ENCODE measurements at regions not wholly inside any gene's neighbourhood (a gene's known extent, or its start where the extent isn't known, plus 50 kb on each side); places are given as distances from the start of the nearest gene placed in this dataset.

DNA sequence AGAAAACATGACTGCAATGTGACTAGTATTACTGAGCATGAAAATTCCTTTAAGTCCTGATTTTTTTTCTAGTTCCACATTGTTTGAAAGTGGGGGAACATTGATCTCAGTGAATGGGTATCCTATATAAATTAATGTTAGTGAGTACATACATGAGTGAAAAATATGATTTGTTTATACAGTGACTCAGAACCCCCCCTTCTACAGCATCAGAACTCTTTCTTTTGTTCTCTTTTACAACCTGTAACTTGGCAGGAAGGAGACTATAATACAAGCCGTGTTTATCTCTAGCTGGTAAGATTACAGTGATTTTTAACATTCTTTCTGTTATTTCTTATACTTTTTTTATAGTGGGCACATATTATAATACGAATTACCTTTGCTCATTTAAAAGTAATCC is 384.7 kb downstream of the PDCD6IP start:
- no peaks in the 10 kb centered on the region for H3K36me3 ChIP-seq (replicated peaks)
- DNase-seq: no peak
- H3K27me3 ChIP-seq (replicated peaks): no peaks in the 10 kb centered on the region
- H3K4me3 ChIP-seq (ENCODE audit: low read depth, low read length): no peak overlapping the region
- in situ Hi-C loops (cut with HindIII; ENCODE audit: low pct_ligation_motif_present, low sequenced_read_pairs): no loop called here
- TF ChIP-seq, protein P1, sequence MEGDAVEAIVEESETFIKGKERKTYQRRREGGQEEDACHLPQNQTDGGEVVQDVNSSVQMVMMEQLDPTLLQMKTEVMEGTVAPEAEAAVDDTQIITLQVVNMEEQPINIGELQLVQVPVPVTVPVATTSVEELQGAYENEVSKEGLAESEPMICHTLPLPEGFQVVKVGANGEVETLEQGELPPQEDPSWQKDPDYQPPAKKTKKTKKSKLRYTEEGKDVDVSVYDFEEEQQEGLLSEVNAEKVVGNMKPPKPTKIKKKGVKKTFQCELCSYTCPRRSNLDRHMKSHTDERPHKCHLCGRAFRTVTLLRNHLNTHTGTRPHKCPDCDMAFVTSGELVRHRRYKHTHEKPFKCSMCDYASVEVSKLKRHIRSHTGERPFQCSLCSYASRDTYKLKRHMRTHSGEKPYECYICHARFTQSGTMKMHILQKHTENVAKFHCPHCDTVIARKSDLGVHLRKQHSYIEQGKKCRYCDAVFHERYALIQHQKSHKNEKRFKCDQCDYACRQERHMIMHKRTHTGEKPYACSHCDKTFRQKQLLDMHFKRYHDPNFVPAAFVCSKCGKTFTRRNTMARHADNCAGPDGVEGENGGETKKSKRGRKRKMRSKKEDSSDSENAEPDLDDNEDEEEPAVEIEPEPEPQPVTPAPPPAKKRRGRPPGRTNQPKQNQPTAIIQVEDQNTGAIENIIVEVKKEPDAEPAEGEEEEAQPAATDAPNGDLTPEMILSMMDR (IDR thresholded peaks at IDR 0.05; ENCODE audit: low read depth, low read length, missing control alignments): no peak
- H3K27ac ChIP-seq: no peak overlapping the region

GRCh38 chr3:34183611-34184340 is 385.3 kb downstream of the PDCD6IP start:
- Histone ChIP-seq H3K4me3 (ENCODE audit: low read depth, low read length) (no peak overlapping the region), H3K27me3 (replicated peaks) (no peaks in the 10 kb centered on the region), H3K36me3 (replicated peaks) (no peaks in the 10 kb centered on the region), H3K27ac (no peak overlapping the region)
- TF ChIP-seq, protein P1 (IDR thresholded peaks at IDR 0.05; ENCODE audit: low read depth, low read length, missing control alignments): no peak
- no peak for DNase-seq
- in situ Hi-C loops (cut with HindIII; ENCODE audit: low pct_ligation_motif_present, low sequenced_read_pairs): no loop called here

DNA sequence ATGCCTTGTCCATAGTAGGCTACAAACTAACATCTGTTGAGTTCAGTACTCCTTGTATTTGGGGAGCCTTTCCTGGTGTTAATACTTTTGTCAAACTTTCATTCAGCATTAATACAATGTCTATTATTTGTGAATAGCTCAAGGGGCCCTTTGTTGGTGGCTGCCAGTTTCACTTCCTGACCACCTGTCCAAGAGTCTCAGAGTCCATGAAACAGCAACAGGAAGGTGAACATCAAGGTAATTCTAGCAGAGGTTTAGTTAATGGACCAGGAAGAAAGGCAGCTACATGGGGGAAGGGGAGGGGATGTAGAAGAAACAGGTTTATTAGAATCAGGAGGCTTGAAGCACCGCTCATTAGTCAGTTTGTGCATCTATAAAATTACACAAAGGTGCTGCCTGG is 386.9 kb downstream of the PDCD6IP start:
- H3K27ac ChIP-seq: no peak overlapping the region
- DNase-seq: no peak
- in situ Hi-C loops (cut with HindIII; ENCODE audit: low pct_ligation_motif_present, low sequenced_read_pairs): no loop called here
- no peaks in the 10 kb centered on the region for H3K36me3 ChIP-seq (replicated peaks)
- no peaks in the 10 kb centered on the region for H3K27me3 ChIP-seq (replicated peaks)
- TF ChIP-seq, protein P1 (IDR thresholded peaks at IDR 0.05; ENCODE audit: low read depth, low read length, missing control alignments): no peak
- H3K4me3 ChIP-seq (ENCODE audit: low read depth, low read length): no peak overlapping the region

GRCh38 chr3:34189133-34189532 is 390.7 kb downstream of the PDCD6IP start:
- TF ChIP-seq, protein P1 (IDR thresholded peaks at IDR 0.05; ENCODE audit: low read depth, low read length, missing control alignments): no peak
- no peak overlapping the region for H3K27ac ChIP-seq
- H3K27me3 ChIP-seq (replicated peaks): no peaks in the 10 kb centered on the region
- no peak for DNase-seq
- no peak overlapping the region for H3K4me3 ChIP-seq (ENCODE audit: low read depth, low read length)
- in situ Hi-C loops (cut with HindIII; ENCODE audit: low pct_ligation_motif_present, low sequenced_read_pairs): no loop called here
- H3K36me3 ChIP-seq (replicated peaks): no peaks in the 10 kb centered on the region

- H3K27ac ChIP-seq: no peak overlapping the region
- in situ Hi-C loops (cut with HindIII; ENCODE audit: low pct_ligation_motif_present, low sequenced_read_pairs): no loop called here
- TF ChIP-seq, protein P1 (IDR thresholded peaks at IDR 0.05; ENCODE audit: low read depth, low read length, missing control alignments): no peak
- H3K27me3 ChIP-seq (replicated peaks): no peaks in the 10 kb centered on the region
- H3K36me3 ChIP-seq (replicated peaks): no peaks in the 10 kb centered on the region
- DNase-seq: no peak
- H3K4me3 ChIP-seq (ENCODE audit: low read depth, low read length): no peak overlapping the region
Observed at GRCh38 chr3:34196914-34197313, 398.5 kb downstream of the PDCD6IP start.

DNA sequence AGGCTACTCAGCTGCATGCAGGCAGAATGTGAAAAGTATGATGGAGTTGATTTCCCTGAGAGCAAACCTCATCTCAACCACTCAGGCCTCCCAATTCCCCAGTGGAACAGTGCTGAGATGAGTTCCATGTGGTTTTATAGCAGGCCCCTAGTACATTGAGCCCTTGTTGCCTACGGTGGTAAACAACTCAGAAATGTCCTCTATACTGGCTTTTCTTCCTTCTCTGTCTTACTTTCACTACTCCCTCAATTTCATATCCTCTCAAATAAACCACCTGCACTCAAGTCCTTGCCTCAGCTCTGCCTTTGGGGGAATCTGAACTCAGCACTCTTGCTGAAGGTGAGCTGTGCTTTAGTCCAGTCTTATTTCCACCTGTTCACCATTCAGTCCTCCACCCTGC is 399.9 kb downstream of the PDCD6IP start:
- TF ChIP-seq, protein P1 (IDR thresholded peaks at IDR 0.05; ENCODE audit: low read depth, low read length, missing control alignments): no peak
- Histone ChIP-seq H3K27ac (no peak overlapping the region), H3K27me3 (replicated peaks) (no peaks in the 10 kb centered on the region), H3K36me3 (replicated peaks) (no peaks in the 10 kb centered on the region), H3K4me3 (ENCODE audit: low read depth, low read length) (no peak overlapping the region)
- in situ Hi-C loops (cut with HindIII; ENCODE audit: low pct_ligation_motif_present, low sequenced_read_pairs): no loop called here
- no peak for DNase-seq

All from brain microvascular endothelial cell (primary cell).